A673 (cell line): ENCODE measurements at regions not wholly inside any gene's neighbourhood (a gene's known extent, or its start where the extent isn't known, plus 50 kb on each side); places are given as distances from the start of the nearest gene placed in this dataset.

Source experiments
- BruUV-seq: library from RNA; stranded (reverse); fragments of 400-500 nt; replicated peaks from 2 replicates; lab custom pipeline; 2021; lab: Mats Ljungman, UMichigan
- CTCF ChIA-PET: fragments of 300-600 bp; sonication (Branson Sonifier 250); formaldehyde crosslinking; loops from one replicate; lab custom pipeline; 2022; ENCODE audit warnings: antibody characterized with exemption; lab: Charles Lee
- POLR2A ChIA-PET: fragments of 300-600 bp; sonication (Branson Sonifier 250); formaldehyde crosslinking; loops from one replicate; lab custom pipeline; 2022; ENCODE audit warnings: antibody characterized with exemption; ENCODE audit not compliant: low non-redundant PET; lab: Charles Lee
- DNase-seq: peaks from one replicate; pipeline ENCODE4 v3.0.0-alpha.2; 2015; ENCODE audit warnings: low spot score
- H3K27ac ChIP-seq: fragments of 200-600 bp; sonication (generic); 2 replicates; pipeline ENCODE4 v1.5.1; 2016; ENCODE audit warnings: mixed run types, low read depth, mild to moderate bottlenecking, mixed read lengths, antibody characterized with exemption, low read length; ENCODE audit not compliant: poor library complexity, severe bottlenecking
- H3K27me3 ChIP-seq: fragments of 200-600 bp; sonication (generic); replicated peaks from 2 replicates; pipeline ENCODE4 v1.6.1; 2017; ENCODE audit warnings: mixed run types, low read depth, mild to moderate bottlenecking, mixed read lengths, antibody characterized with exemption, low read length; ENCODE audit not compliant: insufficient read depth, poor library complexity
- H3K36me3 ChIP-seq: fragments of 200-600 bp; sonication (generic); 2 replicates; pipeline ENCODE4 v1.6.1; 2016; ENCODE audit warnings: mixed run types, mild to moderate bottlenecking, mixed read lengths, antibody characterized with exemption, low read length; ENCODE audit not compliant: insufficient read depth, poor library complexity, severe bottlenecking
- H3K4me1 ChIP-seq: fragments of 200-600 bp; sonication (generic); 2 replicates; pipeline ENCODE4 v1.6.1; 2017; ENCODE audit warnings: mixed run types, mild to moderate bottlenecking, mixed read lengths, antibody characterized with exemption, low read length; ENCODE audit not compliant: insufficient read depth, poor library complexity, severe bottlenecking
- H3K4me3 ChIP-seq: fragments of 200-600 bp; sonication (generic); 2 replicates; pipeline ENCODE4 v1.5.1; 2016; ENCODE audit warnings: low read depth, mixed run types, mild to moderate bottlenecking, mixed read lengths, low read length; ENCODE audit not compliant: poor library complexity, severe bottlenecking
- H3K9me3 ChIP-seq: fragments of 200-600 bp; sonication (generic); 2 replicates; pipeline ENCODE4 v1.6.1; 2016; ENCODE audit warnings: mixed run types, low read depth, mild to moderate bottlenecking, mixed read lengths, antibody characterized with exemption, low read length; ENCODE audit not compliant: poor library complexity, severe bottlenecking
- CTCF ChIP-seq: fragments of 300-800, 200-600 bp; sonication (generic); conservative IDR thresholded peaks from 2 replicates; pipeline ENCODE4 v1.5.1; 2017; ENCODE audit warnings: low read depth, mild to moderate bottlenecking, antibody characterized with exemption, low read length, moderate library complexity, mixed read lengths
- EZH2 ChIP-seq: fragments of 200-600 bp; sonication (generic); IDR thresholded peaks from 2 replicates; pipeline ENCODE4 v1.6.1; 2017; ENCODE audit warnings: borderline replicate concordance, low read depth, mild to moderate bottlenecking, mixed read lengths, antibody characterized with exemption, low read length; ENCODE audit not compliant: poor library complexity, severe bottlenecking
- intact Hi-C: fragments of 100-400 bp; cut with micrococcal nuclease; formaldehyde crosslinking; loops from one replicate; pipeline ENCODE4 v1.10.0; 2022; ENCODE audit not compliant: unreplicated experiment

- H3K27ac ChIP-seq, result no peak overlapping the region
- no peaks in the 10 kb centered on the region for H3K9me3 ChIP-seq
- TF ChIP-seq CTCF, result no peak
- TF ChIP-seq EZH2, result no peak
- ChIA-PET CTCF (no interaction called here), POLR2A (no interaction called here)
- DNase-seq, result no peak
- intact Hi-C loops, result no loop called here
- H3K27me3 ChIP-seq, result no peaks in the 10 kb centered on the region
- no TSS peak for BruUV-seq
- H3K36me3 ChIP-seq, result no peaks in the 10 kb centered on the region
- H3K4me1 ChIP-seq, result no peaks in the 10 kb centered on the region
- no peak overlapping the region for H3K4me3 ChIP-seq
These were observed 348.6 kb upstream of the SLC24A2 start for GRCh38 chr9:20137425-20137824.

GRCh38 chr9:20135119-20135697, 346.4 kb upstream of the SLC24A2 start:
- Histone ChIP-seq H3K27me3 (no peaks in the 10 kb centered on the region), H3K9me3 (no peaks in the 10 kb centered on the region), H3K4me3 (no peak overlapping the region), H3K36me3 (no peaks in the 10 kb centered on the region), H3K27ac (no peak overlapping the region), H3K4me1 (no peaks in the 10 kb centered on the region)
- intact Hi-C loops, result no loop called here
- BruUV-seq, result no TSS peak
- no peak for DNase-seq
- CTCF ChIA-PET, result no interaction called here
- no peak for TF ChIP-seq CTCF
- TF ChIP-seq EZH2, result no peak
- POLR2A ChIA-PET, result no interaction called here

GRCh38 chr9:20125727-20126126, 336.9 kb upstream of the SLC24A2 start:
- H3K9me3 ChIP-seq, result no peaks in the 10 kb centered on the region
- H3K4me1 ChIP-seq, result peaks cover 9% of the 10 kb centered on the region
- H3K27ac ChIP-seq, result no peak overlapping the region
- no peak for DNase-seq
- POLR2A ChIA-PET, result no interaction called here
- CTCF ChIA-PET, result no interaction called here
- TF ChIP-seq CTCF (no peak), EZH2 (no peak)
- no peak overlapping the region for H3K4me3 ChIP-seq
- intact Hi-C loops, result no loop called here
- H3K36me3 ChIP-seq, result no peaks in the 10 kb centered on the region
- no peaks in the 10 kb centered on the region for H3K27me3 ChIP-seq
- no TSS peak for BruUV-seq
